ENCODE measurements at regions not wholly inside any gene's neighbourhood (a gene's known extent, or its start where the extent isn't known, plus 50 kb on each side); places are given as distances from the start of the nearest gene placed in this dataset.

GRCh38 chr14:97806891-97807290, 1009.7 kb downstream of the VRK1 start:
- TF ChIP-seq EZH2 (IDR thresholded peaks at IDR 0.05; ENCODE audit: borderline replicate concordance, insufficient read depth, low read length, poor library complexity, severe bottlenecking) (no peak), REST (IDR thresholded peaks at IDR 0.05; ENCODE audit: borderline replicate concordance) (no peak), EP300 (conservative IDR thresholded peaks at IDR 0.05; ENCODE audit: poor library complexity, severe bottlenecking) (no peak)
- TF ChIP-seq, protein P1, sequence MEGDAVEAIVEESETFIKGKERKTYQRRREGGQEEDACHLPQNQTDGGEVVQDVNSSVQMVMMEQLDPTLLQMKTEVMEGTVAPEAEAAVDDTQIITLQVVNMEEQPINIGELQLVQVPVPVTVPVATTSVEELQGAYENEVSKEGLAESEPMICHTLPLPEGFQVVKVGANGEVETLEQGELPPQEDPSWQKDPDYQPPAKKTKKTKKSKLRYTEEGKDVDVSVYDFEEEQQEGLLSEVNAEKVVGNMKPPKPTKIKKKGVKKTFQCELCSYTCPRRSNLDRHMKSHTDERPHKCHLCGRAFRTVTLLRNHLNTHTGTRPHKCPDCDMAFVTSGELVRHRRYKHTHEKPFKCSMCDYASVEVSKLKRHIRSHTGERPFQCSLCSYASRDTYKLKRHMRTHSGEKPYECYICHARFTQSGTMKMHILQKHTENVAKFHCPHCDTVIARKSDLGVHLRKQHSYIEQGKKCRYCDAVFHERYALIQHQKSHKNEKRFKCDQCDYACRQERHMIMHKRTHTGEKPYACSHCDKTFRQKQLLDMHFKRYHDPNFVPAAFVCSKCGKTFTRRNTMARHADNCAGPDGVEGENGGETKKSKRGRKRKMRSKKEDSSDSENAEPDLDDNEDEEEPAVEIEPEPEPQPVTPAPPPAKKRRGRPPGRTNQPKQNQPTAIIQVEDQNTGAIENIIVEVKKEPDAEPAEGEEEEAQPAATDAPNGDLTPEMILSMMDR (IDR thresholded peaks at IDR 0.05; ENCODE audit: poor library complexity, severe bottlenecking) = no peak

Data from neural cell (in vitro differentiated cells).